ENCODE measurements at regions not wholly inside any gene's neighbourhood (a gene's known extent, or its start where the extent isn't known, plus 50 kb on each side); places are given as distances from the start of the nearest gene placed in this dataset.

DNA sequence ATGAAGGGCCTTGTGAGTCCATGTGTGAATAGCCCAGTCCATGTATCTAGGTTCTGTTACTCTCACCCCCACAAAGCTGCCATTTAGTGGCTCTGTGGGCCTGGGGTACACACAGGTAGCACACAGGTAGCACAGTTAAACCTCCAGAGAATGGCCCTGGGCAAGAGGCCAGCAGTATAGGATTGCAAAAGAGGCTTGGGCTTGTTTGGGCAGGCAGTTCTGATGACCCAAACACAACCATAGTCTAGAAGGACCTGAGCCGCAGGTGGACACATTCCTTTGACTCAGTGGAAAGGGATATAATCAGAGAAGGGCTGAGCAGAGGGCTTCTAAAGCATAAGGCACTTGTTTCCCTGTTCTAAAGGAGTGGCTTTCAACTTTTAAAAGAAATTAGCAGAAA lies 326.8 kb upstream of the SGCD start:
- no peak for TF ChIP-seq CTCF (conservative IDR thresholded peaks at IDR 0.05 in 1 of 2, IDR thresholded peaks at IDR 0.05 in 1 of 2; ENCODE audit: extremely low read depth in 1 of 2, insufficient read depth in 1 of 2, low read depth in 1 of 2, low read length in 2 of 2)
- no peak for TF ChIP-seq EZH2 (IDR thresholded peaks at IDR 0.05; ENCODE audit: borderline replicate concordance, low read length)
